ENCODE measurements at regions not wholly inside any gene's neighbourhood (a gene's known extent, or its start where the extent isn't known, plus 50 kb on each side); places are given as distances from the start of the nearest gene placed in this dataset.
"Not testable (repeated sequence)": the region's sequence is repeated elsewhere in the genome, so short reads cannot be mapped to it uniquely, and the experiment has no call there.

GRCh38 chr1:215287362-215287761, 204.8 kb downstream of the KCNK2 start:
- DNase-seq (no peak), ATAC-seq (no peak)
- H3K27ac ChIP-seq: no peak overlapping the region
- no peaks in the 10 kb centered on the region for H3K4me1 ChIP-seq
- TF ChIP-seq, protein P1, sequence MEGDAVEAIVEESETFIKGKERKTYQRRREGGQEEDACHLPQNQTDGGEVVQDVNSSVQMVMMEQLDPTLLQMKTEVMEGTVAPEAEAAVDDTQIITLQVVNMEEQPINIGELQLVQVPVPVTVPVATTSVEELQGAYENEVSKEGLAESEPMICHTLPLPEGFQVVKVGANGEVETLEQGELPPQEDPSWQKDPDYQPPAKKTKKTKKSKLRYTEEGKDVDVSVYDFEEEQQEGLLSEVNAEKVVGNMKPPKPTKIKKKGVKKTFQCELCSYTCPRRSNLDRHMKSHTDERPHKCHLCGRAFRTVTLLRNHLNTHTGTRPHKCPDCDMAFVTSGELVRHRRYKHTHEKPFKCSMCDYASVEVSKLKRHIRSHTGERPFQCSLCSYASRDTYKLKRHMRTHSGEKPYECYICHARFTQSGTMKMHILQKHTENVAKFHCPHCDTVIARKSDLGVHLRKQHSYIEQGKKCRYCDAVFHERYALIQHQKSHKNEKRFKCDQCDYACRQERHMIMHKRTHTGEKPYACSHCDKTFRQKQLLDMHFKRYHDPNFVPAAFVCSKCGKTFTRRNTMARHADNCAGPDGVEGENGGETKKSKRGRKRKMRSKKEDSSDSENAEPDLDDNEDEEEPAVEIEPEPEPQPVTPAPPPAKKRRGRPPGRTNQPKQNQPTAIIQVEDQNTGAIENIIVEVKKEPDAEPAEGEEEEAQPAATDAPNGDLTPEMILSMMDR (IDR thresholded peaks at IDR 0.05): no peak
- H3K36me3 ChIP-seq: no peaks in the 10 kb centered on the region
- 67 to 70% methylated on average over 2 of the region's 2 CpGs for WGBS, 2 donors
- intact Hi-C loops (cut with DNase I): no loop called here
- H3K27me3 ChIP-seq: no peaks in the 10 kb centered on the region
- H3K4me3 ChIP-seq: no peak overlapping the region
- H3K9me3 ChIP-seq: no peaks in the 10 kb centered on the region

DNA sequence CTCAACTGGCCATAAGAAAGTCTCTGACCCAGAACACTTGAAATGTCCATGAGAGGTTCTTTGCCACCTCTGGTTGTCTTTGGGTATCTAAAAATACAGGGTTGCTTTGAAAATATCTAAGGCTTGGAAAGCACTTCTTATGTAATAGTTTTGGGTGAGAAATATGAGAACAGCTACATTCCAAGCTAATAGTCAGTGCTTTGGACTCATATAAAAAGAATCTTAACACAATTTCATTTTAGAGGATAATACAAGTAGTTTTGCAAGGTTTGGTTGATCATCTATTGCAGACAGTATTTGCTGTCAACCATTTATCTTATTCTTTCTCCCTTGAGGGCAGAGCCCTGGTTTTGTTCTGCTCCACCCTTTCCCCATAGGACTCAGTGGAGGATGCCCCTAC, 207.5 kb downstream of the KCNK2 start:
- Histone ChIP-seq H3K9me3 (peaks cover 0 to 18% (median 8%) of the 10 kb centered on the region in 11 donors), H3K36me3 (no peaks in the 10 kb centered on the region), H3K27me3 (no peaks in the 10 kb centered on the region), H3K27ac (no peak overlapping the region), H3K4me1 (no peaks in the 10 kb centered on the region), H3K4me3 (no peak overlapping the region)
- intact Hi-C loops (cut with DNase I): no loop called here
- ATAC-seq (no peak), DNase-seq (no peak)
- TF ChIP-seq, protein P1 (IDR thresholded peaks at IDR 0.05): no peak

DNA sequence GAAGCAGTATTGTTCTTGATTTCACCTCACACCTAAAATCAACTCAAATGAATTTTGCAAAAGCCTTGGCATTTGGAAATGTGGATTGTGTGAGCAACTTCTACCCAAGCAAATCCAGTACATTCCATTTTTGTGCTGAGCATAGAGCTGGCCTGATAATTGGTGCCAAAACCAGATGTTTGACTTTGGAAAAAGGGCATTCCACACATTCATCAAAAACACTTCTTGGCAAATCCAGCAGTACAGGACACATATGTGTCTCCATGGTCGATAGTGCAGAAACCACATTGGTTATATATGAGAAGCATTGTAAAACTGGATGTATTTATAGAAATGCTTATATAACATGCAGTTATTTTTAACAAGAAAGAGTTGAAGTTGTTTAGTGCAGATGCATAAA, 210.4 kb downstream of the KCNK2 start:
- Histone ChIP-seq H3K27ac (no peak overlapping the region), H3K36me3 (no peaks in the 10 kb centered on the region), H3K4me3 (no peak overlapping the region), H3K4me1 (peaks cover 0 to 5% (median 0%) of the 10 kb centered on the region in 9 donors), H3K27me3 (no peaks in the 10 kb centered on the region), H3K9me3 (peaks cover 0 to 34% (median 13%) of the 10 kb centered on the region in 11 donors)
- intact Hi-C loops (cut with DNase I): no loop called here
- DNase-seq (no peak), ATAC-seq (no peak)
- TF ChIP-seq, protein P1 (IDR thresholded peaks at IDR 0.05): no peak
- WGBS, 2 donors: 82 to 84% methylated on average over 1 of the region's 1 CpG

GRCh38 chr1:215306426-215306825, 223.9 kb downstream of the KCNK2 start:
- no peaks in the 10 kb centered on the region for H3K4me1 ChIP-seq
- H3K27me3 ChIP-seq: no peaks in the 10 kb centered on the region
- TF ChIP-seq, protein P1 (IDR thresholded peaks at IDR 0.05): no peak
- H3K36me3 ChIP-seq: no peaks in the 10 kb centered on the region
- H3K9me3 ChIP-seq: no peaks in the 10 kb centered on the region
- no peak overlapping the region for H3K27ac ChIP-seq
- ATAC-seq (no peak), DNase-seq (no peak)
- intact Hi-C loops (cut with DNase I): no loop called here
- WGBS, 2 donors: 86% methylated on average over 2 of the region's 2 CpGs
- no peak overlapping the region for H3K4me3 ChIP-seq

GRCh38 chr1:215321802-215322201, 239.3 kb downstream of the KCNK2 start:
- H3K27me3 ChIP-seq: no peaks in the 10 kb centered on the region
- WGBS, 2 donors: 64 to 79% methylated on average over 1 of the region's 1 CpG
- intact Hi-C loops (cut with DNase I): no loop called here

DNA sequence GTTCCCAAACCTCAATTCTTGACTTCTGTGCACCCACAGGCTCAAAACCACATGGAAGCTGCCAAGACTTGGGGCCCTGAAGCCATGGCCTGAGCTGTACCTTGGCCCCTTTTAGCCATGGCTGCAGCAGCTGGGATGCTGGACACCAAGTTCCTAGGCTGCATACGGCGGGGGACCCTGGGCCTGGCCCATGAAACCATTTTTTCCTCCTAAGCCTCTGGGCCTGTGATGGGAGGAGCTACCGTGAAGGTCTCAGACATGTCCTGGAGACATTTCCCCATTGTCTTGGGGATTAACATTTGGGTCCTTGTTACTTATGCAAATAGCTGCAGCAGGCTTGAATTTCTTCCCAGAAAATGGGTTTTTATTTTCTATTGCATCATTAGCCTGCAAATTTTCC, 241.5 kb downstream of the KCNK2 start:
- H3K36me3 ChIP-seq; intact Hi-C loops (cut with DNase I); H3K27me3 ChIP-seq; ATAC-seq; H3K27ac ChIP-seq; H3K4me1 ChIP-seq; DNase-seq; H3K4me3 ChIP-seq: not testable (repeated sequence)
- H3K9me3 ChIP-seq: peaks cover 0 to 24% (median 7%) of the 10 kb centered on the region in 11 donors
- 57 to 78% methylated on average over 3 of the region's 3 CpGs for WGBS, 2 donors

More at GRCh38 chr1:215321802-215322201, 239.3 kb downstream of the KCNK2 start:
- Histone ChIP-seq H3K36me3 (no peaks in the 10 kb centered on the region), H3K27ac (no peak overlapping the region), H3K4me1 (no peaks in the 10 kb centered on the region), H3K9me3 (peaks cover 0 to 23% (median 7%) of the 10 kb centered on the region in 11 donors), H3K4me3 (no peak overlapping the region)
- TF ChIP-seq, protein P1 (IDR thresholded peaks at IDR 0.05): no peak
- DNase-seq (no peak), ATAC-seq (no peak)

Data from heart right ventricle (tissue), 16 donors.